CD4-positive, alpha-beta T cell treated with Interleukin-2 at 100 ng/mL for 4 hours (primary cell): ENCODE measurements at regions not wholly inside any gene's neighbourhood (a gene's known extent, or its start where the extent isn't known, plus 50 kb on each side); places are given as distances from the start of the nearest gene placed in this dataset.

Source experiments
- DNase-seq: peaks from one replicate; pipeline ENCODE4 v3.0.0-alpha.2; 2020; ENCODE audit warnings: low spot score

DNA sequence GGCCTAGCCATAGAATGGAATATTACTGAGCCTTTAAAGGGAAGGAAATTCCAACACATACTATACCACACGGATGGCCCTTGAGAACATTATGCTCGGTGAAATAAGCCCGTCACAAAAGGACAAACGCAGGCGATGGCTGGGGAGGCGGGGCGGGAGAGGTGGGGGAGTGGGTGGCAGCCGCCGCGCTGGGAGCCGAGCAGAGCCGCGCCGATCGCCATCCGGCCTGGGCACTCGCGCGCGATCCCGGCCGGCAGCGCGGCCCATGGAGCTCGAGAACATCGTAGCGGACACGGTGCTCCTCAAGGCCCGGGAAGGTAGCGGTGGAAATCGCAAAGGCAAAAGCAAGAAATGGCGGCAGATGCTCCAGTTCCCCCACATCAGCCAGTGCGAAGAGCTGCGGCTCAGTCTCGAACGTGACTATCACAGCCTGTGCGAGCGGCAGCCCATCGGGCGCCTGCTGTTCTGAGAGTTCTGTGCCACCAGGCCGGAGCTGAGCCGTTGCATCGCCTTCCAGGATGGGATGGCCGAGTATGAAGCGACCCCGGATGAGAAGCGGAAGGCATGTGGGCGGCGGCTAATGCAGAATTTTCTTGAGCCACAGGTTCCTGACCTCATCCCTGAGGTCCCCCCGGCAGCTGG lies 140.1 kb downstream of the ZDHHC20 start:
- no peak for DNase-seq

DNA sequence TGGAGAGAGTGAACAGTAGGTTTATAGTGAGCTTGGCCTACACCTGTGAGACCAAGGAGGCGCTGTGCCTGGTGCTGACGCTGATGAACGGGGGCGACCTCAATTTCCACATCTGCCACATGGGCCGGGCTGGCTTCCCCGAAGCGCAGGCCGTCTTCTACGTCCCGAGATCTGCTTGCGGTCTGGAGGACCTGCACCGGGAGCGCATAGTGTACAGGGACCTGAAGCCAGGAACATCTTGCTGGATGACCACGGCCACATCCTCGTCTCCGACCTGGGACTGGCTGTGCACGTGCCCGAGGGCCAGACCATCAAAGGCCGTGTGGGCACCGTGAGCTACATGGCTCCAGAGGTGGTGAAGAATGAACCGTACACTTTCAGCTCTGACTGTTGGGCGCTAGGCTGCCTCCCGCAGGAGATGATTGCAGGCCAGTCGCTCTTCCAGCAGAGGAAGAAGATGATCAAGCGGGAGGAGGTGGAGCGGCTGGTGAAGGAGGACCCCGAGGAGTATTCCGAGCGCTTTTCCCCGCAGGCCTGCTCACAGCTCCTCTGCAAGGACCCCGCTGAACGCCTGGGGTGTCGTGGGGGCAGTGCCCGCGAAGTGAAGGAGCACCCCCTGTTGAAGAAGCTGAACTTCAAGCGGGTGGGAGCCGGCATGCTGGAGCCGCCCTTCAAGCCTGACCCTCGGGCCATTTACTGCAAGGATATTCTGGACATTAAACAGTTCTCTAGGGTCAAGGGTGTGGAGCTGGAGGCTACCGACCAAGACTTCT lies 139.0 kb downstream of the ZDHHC20 start:
- DNase-seq: no peak

GRCh38 chr13:21320642-21321034 lies 138.5 kb downstream of the ZDHHC20 start:
- DNase-seq: no peak

DNA sequence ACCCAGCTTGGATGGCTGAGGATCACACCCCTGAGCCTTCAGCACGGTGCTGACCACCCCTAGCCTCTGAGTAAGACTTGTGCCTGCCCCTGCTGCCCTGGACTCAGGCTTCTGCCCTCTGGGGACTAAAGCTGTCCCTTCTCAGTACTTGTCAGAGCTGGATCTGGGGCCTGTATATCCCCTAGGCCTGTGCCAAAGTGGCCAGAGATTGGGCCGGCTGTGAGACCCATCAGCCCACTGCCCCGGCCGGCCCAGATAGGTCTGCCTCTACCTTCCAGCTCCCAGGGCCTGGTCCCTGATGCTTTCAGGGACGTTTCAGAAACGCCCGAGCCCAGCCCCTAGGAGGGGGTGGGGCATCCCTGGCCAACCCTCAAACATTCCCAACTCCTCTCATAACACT lies 137.8 kb downstream of the ZDHHC20 start:
- no peak for DNase-seq

- no peak for DNase-seq
These were observed 136.7 kb downstream of the ZDHHC20 start for GRCh38 chr13:21322327-21322965.
